AG09309 (cell line): ENCODE measurements at regions not wholly inside any gene's neighbourhood (a gene's known extent, or its start where the extent isn't known, plus 50 kb on each side); places are given as distances from the start of the nearest gene placed in this dataset.
"Not testable (repeated sequence)": the region's sequence is repeated elsewhere in the genome, so short reads cannot be mapped to it uniquely, and the experiment has no call there.

Source experiments
- DNase-seq: peaks from one replicate; pipeline ENCODE4 v3.0.0-alpha.2; 2010; ENCODE audit warnings: low read depth
- H3K4me3 ChIP-seq: 2 replicates; pipeline ENCODE4 v1.5.1; 2011; ENCODE audit warnings: mild to moderate bottlenecking, low read depth, low read length, moderate library complexity; ENCODE audit not compliant: control insufficient read depth
- CTCF ChIP-seq: IDR thresholded peaks from 2 replicates; pipeline ENCODE4 v1.5.1; 2011; ENCODE audit warnings: mild to moderate bottlenecking, low read depth, low read length, inconsistent platforms; ENCODE audit not compliant: insufficient read depth, control insufficient read depth; ENCODE audit errors: missing control alignments

- peak; percentile 51 for TF ChIP-seq CTCF
- peak; percentile 23 for DNase-seq
- H3K4me3 ChIP-seq: no peak overlapping the region
These were observed 124.6 kb upstream of the KCNAB1 start for GRCh38 chr3:155995525-155996370.

DNA sequence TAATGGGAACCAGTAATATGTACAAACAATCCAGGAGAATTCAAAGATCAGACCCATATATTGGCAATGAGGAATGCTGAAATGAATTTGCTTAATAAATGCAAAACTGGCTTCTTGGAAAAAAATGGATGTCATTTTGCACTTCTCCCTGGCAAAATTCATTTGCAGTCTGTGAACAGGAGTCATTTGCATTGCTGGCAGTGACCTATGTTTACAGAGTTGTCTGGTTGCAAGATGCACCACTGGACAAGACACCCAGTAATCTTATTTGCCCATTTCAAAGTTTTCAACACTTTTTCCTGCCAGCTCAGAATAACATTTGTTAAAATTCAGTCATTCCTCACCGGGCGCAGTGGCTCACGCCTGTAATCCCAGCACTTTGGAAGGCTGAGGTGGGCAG, 123.5 kb upstream of the KCNAB1 start:
- no peak overlapping the region for H3K4me3 ChIP-seq
- no peak for DNase-seq

GRCh38 chr3:155998173-155998572, 122.2 kb upstream of the KCNAB1 start:
- not testable (repeated sequence) for DNase-seq, H3K4me3 ChIP-seq

More for the DNA sequence above, 123.5 kb upstream of the KCNAB1 start:
- TF ChIP-seq CTCF: no peak

DNA sequence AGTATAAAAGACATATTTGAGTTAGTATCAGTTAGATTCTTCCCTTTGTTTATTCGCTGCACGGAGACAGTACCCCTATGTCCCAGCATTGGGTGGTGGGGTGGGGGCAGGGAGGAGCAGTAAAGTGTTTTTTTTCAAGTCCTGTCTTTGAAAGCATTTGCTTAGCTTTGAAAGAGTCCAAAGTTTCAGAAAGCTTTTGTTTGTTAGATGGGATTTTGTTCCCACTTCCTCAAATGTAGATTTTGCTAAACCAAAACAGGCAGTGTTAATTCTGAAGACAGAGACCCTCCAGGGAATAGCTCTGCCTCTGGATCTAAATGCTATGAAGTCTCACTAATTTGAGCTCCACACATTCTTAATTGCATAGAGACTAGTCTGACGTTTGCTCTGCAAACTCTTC, 114.6 kb upstream of the KCNAB1 start:
- no peak for TF ChIP-seq CTCF
- H3K4me3 ChIP-seq: no peak overlapping the region
- DNase-seq: no peak

- H3K4me3 ChIP-seq: no peak overlapping the region
- DNase-seq: no peak
- peak; percentile 36 for TF ChIP-seq CTCF
These were observed 109.5 kb upstream of the KCNAB1 start for GRCh38 chr3:156010829-156011228.

DNA sequence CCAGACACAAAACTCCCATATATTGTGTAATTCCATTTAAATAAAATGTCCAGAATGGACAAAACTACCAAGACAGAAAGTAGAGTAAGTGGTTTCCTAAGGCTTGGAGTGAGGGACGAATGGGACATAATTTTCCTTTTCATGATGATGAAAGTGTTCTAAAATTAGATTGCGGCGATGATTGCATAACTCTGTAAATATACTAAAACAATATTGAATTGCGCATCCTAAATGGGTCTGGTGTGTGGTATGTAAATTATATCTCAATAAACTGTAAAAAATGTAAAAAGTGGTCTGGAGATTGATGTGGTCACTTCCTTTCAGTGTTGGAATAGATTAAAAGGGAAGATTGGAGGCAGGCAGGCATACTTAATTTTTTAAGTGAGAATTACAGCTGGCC, 105.9 kb upstream of the KCNAB1 start:
- H3K4me3 ChIP-seq: no peak overlapping the region
- DNase-seq: no peak
- no peak for TF ChIP-seq CTCF

DNA sequence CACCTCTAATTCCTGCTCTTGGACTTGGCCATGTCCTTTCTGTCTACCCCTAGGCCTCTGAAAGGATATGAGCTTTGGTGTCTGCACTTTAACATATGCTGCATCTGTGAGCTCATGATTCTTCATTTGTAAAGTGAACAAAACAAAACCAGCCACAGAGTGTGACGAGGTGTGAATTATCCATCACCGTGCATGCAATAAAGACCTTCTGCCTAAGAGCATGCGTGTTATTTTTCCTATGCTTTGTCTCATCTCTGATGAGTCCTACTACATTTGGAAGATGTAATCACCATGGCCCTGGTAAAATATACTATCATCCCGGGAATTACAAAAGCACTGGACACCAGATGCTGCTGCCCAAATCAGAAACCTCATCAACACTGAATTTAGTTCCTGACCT, 103.5 kb upstream of the KCNAB1 start:
- DNase-seq: no peak
- no peak for TF ChIP-seq CTCF
- H3K4me3 ChIP-seq: no peak overlapping the region
